Mesendoderm (in vitro differentiated cells): ENCODE measurements at regions not wholly inside any gene's neighbourhood (a gene's known extent, or its start where the extent isn't known, plus 50 kb on each side); places are given as distances from the start of the nearest gene placed in this dataset.
"Not testable (repeated sequence)": the region's sequence is repeated elsewhere in the genome, so short reads cannot be mapped to it uniquely, and the experiment has no call there.

Source experiments
- DNase-seq: peaks from one replicate; pipeline ENCODE4 v3.0.0; 2013
- H2AK5ac ChIP-seq: 2 replicates; pipeline ENCODE4 v1.6.1; 2013; ENCODE audit warnings: low read length, inconsistent platforms
- H2BK120ac ChIP-seq: 2 replicates; pipeline ENCODE4 v1.6.1; 2013; ENCODE audit warnings: low read depth, mild to moderate bottlenecking, low read length, moderate library complexity, mixed read lengths
- H2BK15ac ChIP-seq: replicated peaks from 2 replicates; pipeline ENCODE4 v1.6.1; 2013; ENCODE audit warnings: low read depth, mild to moderate bottlenecking, moderate library complexity
- H2BK5ac ChIP-seq: 2 replicates; pipeline ENCODE4 v1.6.1; 2013; ENCODE audit warnings: low read length, inconsistent platforms
- H3K18ac ChIP-seq: 2 replicates; pipeline ENCODE4 v1.6.1; 2013; ENCODE audit warnings: mild to moderate bottlenecking, low read length, mixed read lengths
- H3K23ac ChIP-seq: one replicate; pipeline ENCODE4 v1.6.1; 2013; ENCODE audit warnings: low read length
- H3K27ac ChIP-seq: 2 replicates; pipeline ENCODE4 v1.5.1; 2013; ENCODE audit warnings: low read depth, mild to moderate bottlenecking, inconsistent platforms, low read length, moderate library complexity
- H3K27me3 ChIP-seq: 2 replicates; pipeline ENCODE4 v1.6.1; 2013; ENCODE audit warnings: low read length, control low read depth, mild to moderate bottlenecking, inconsistent platforms; ENCODE audit not compliant: insufficient read depth, poor library complexity
- H3K36me3 ChIP-seq: 2 replicates; pipeline ENCODE4 v1.6.1; 2013; ENCODE audit warnings: low read length, inconsistent platforms; ENCODE audit not compliant: control insufficient read depth, insufficient read depth
- H3K4ac ChIP-seq: one replicate; pipeline ENCODE4 v1.6.1; 2013; ENCODE audit warnings: low read depth, mild to moderate bottlenecking, low read length, moderate library complexity
- H3K4me1 ChIP-seq: 2 replicates; pipeline ENCODE4 v1.6.1; 2013; ENCODE audit warnings: low read depth, low read length, inconsistent platforms; ENCODE audit not compliant: control insufficient read depth
- H3K4me2 ChIP-seq: 2 replicates; pipeline ENCODE4 v1.6.1; 2013; ENCODE audit warnings: low read length
- H3K4me3 ChIP-seq: 2 replicates; pipeline ENCODE4 v1.5.1; 2013; ENCODE audit warnings: mild to moderate bottlenecking, low read length
- H3K56ac ChIP-seq: one replicate; pipeline ENCODE4 v1.6.1; 2013; ENCODE audit warnings: low read length
- H3K79me1 ChIP-seq: 2 replicates; pipeline ENCODE4 v1.6.1; 2013; ENCODE audit warnings: low read length, inconsistent platforms
- H3K79me2 ChIP-seq: 2 replicates; pipeline ENCODE4 v1.6.1; 2013; ENCODE audit warnings: mild to moderate bottlenecking, low read length; ENCODE audit not compliant: control insufficient read depth, insufficient read depth
- H3K9ac ChIP-seq: 2 replicates; pipeline ENCODE4 v1.6.1; 2013; ENCODE audit warnings: low read length, inconsistent platforms
- H4K5ac ChIP-seq: one replicate; pipeline ENCODE4 v1.6.1; 2013; ENCODE audit warnings: low read length
- H4K8ac ChIP-seq: one replicate; pipeline ENCODE4 v1.6.1; 2013; ENCODE audit warnings: low read depth, mild to moderate bottlenecking, control low read depth, low read length, moderate library complexity
- WGBS: extraction: QIAGEN DNeasy Blood & Tissue Kit; methylation state at CpG from one replicate; pipeline ENCODE4 v1.1.7; 2013; ENCODE audit warnings: low lambda C conversion rate, missing lambda C conversion rate; ENCODE audit not compliant: insufficient coverage; ENCODE audit errors: extremely low coverage; 5-methylcytosine and 5-hydroxymethylcytosine counted together

DNA sequence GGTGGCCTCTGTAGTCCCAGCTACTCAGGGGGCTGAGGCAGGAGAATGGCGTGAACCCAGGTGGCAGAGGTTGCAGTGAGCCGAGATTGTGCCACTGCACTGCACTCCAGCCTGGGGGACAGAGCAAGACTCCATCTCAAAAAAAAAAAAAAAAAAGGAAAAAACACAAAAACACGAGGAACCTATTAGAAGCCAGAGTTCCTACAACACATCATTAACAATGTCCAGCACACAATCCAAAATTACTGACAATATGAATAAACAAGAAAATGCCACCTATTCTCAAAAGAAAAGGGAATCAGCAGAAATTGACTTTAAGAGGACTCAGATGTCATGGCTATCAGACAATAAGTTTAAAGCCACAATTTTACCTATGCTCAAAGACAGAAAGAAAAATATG is 57.3 kb upstream of the HS3ST3A1 start:
- not testable (repeated sequence) for H3K23ac ChIP-seq, H3K4ac ChIP-seq, H2AK5ac ChIP-seq, H3K79me2 ChIP-seq, DNase-seq, H3K27me3 ChIP-seq, H3K4me1 ChIP-seq, H4K8ac ChIP-seq, H3K4me2 ChIP-seq, H3K4me3 ChIP-seq, H3K18ac ChIP-seq, H3K27ac ChIP-seq, H3K56ac ChIP-seq, H2BK15ac ChIP-seq, H3K79me1 ChIP-seq, H2BK120ac ChIP-seq, H3K9ac ChIP-seq, H4K5ac ChIP-seq, H2BK5ac ChIP-seq, H3K36me3 ChIP-seq
- no CpG with 5 or more reads among the region's 3 CpGs for WGBS

DNA sequence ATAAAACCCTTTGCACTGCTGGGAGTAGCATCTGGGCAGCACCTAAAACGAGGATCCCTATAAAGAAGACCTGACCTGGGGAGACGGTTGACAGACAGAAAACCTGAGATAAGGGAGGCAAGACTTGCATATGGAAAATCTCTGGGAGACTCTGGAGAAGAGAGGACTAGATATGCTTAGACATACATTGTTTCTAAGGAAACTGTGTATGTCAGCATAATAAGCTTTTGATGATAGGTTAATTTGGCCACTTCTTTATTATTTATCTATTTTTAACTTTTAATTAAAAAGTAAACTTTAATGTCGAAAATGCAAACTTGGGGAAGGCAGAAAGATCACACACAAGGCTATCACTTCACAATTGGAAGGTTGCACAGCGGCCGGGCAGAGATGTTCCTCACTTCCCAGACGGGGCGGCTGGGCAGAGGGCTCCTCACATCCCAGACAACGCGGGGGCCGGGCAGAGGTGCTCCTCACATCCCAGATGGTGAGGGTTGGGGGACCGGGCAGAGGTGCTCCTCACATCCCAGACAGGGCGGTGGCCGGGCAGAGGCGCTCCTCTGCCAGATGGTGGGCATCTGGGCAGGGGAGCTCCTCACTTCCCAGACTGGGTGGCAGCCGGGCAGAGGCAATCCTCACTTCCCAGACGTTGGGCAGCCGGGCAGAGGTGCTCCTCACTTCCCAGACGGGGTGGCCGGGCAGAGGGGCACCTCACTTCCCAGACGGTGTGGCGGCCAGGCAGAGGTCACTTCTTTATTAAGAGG is 64.3 kb upstream of the HS3ST3A1 start:
- H3K27me3 ChIP-seq, result no peaks in the 10 kb centered on the region
- no CpG with 5 or more reads among the region's 21 CpGs for WGBS
- H2BK5ac ChIP-seq, result no peak overlapping the region
- no peak overlapping the region for H3K27ac ChIP-seq
- H2AK5ac ChIP-seq, result no peak overlapping the region
- H3K79me1 ChIP-seq, result no peaks in the 10 kb centered on the region
- no peak overlapping the region for H2BK120ac ChIP-seq
- no peak overlapping the region for H4K8ac ChIP-seq
- no peak overlapping the region for H3K23ac ChIP-seq
- no peak overlapping the region for H3K4ac ChIP-seq
- no peaks in the 10 kb centered on the region for H3K79me2 ChIP-seq
- no peak overlapping the region for H3K9ac ChIP-seq
- H2BK15ac ChIP-seq, result no peak overlapping the region
- H3K4me3 ChIP-seq, result no peak overlapping the region
- DNase-seq, result no peak
- H3K36me3 ChIP-seq, result no peaks in the 10 kb centered on the region
- H3K56ac ChIP-seq, result no peak overlapping the region
- H3K4me1 ChIP-seq, result no peaks in the 10 kb centered on the region
- H3K4me2 ChIP-seq, result no peak overlapping the region
- no peak overlapping the region for H4K5ac ChIP-seq
- H3K18ac ChIP-seq, result no peak overlapping the region

DNA sequence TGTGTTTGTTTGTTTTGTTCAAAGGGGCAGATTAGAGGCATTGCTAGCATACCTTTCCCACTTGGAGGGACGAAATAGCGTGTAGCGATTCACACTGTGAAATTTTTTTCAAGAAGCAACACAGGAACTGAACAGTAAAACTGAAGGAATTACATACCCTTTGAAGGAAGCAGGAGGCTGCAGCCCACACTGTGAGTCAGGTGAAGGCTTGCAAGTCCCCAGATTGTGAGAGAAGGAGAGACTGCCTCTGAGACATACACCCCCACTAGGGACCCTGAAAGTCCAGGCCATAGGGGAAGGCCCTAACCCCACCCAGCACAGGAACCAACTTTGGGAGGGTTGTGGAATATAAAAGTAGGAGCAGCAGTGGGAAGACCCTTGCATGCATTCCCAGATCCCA is 69.6 kb upstream of the HS3ST3A1 start:
- no peak overlapping the region for H3K4me3 ChIP-seq
- no peak overlapping the region for H2BK120ac ChIP-seq
- no peak overlapping the region for H2AK5ac ChIP-seq
- DNase-seq, result peak; percentile 68
- no peak overlapping the region for H4K8ac ChIP-seq
- no peak overlapping the region for H3K4me2 ChIP-seq
- H3K9ac ChIP-seq, result no peak overlapping the region
- H3K36me3 ChIP-seq, result no peaks in the 10 kb centered on the region
- H3K27ac ChIP-seq, result no peak overlapping the region
- H3K23ac ChIP-seq, result no peak overlapping the region
- no peaks in the 10 kb centered on the region for H3K79me1 ChIP-seq
- H3K79me2 ChIP-seq, result no peaks in the 10 kb centered on the region
- no peaks in the 10 kb centered on the region for H3K27me3 ChIP-seq
- no peak overlapping the region for H3K18ac ChIP-seq
- no CpG with 5 or more reads among the region's 3 CpGs for WGBS
- H3K56ac ChIP-seq, result peak overlapping the region; percentile 19
- H2BK15ac ChIP-seq, result no peak overlapping the region
- H3K4ac ChIP-seq, result no peak overlapping the region
- no peak overlapping the region for H4K5ac ChIP-seq
- H2BK5ac ChIP-seq, result no peak overlapping the region
- no peaks in the 10 kb centered on the region for H3K4me1 ChIP-seq

DNA sequence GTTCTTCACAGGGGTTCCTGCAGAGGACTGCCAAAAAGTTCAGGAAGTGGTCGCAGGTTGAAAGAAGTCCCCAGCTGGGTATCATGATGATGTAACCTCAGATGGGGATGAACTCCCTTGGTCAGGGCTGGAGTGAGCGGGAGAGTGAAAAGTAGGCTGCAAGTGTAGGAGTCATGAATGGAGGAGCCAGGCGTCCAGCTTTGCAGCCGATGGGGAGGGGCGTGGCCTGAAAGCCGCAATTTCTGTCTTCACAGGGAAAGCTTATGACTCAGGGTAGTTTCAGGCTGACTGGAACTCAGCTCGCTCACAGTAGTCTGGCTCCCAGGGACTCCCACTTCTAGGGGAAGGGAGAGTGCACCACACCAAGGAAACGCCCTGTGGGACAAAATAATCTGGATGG is 70.0 kb upstream of the HS3ST3A1 start:
- Histone ChIP-seq H3K36me3 (no peaks in the 10 kb centered on the region), H3K4me1 (no peaks in the 10 kb centered on the region), H3K79me1 (no peaks in the 10 kb centered on the region), H2BK15ac (no peak overlapping the region), H3K79me2 (no peaks in the 10 kb centered on the region), H3K56ac (no peak overlapping the region), H3K18ac (no peak overlapping the region), H3K23ac (no peak overlapping the region), H2BK5ac (no peak overlapping the region), H3K4me2 (no peak overlapping the region), H3K27ac (no peak overlapping the region), H2BK120ac (no peak overlapping the region), H3K4ac (no peak overlapping the region), H3K27me3 (no peaks in the 10 kb centered on the region), H3K4me3 (no peak overlapping the region), H4K8ac (no peak overlapping the region), H2AK5ac (no peak overlapping the region), H3K9ac (no peak overlapping the region), H4K5ac (no peak overlapping the region)
- no CpG with 5 or more reads among the region's 8 CpGs for WGBS
- peak; percentile 45 for DNase-seq

DNA sequence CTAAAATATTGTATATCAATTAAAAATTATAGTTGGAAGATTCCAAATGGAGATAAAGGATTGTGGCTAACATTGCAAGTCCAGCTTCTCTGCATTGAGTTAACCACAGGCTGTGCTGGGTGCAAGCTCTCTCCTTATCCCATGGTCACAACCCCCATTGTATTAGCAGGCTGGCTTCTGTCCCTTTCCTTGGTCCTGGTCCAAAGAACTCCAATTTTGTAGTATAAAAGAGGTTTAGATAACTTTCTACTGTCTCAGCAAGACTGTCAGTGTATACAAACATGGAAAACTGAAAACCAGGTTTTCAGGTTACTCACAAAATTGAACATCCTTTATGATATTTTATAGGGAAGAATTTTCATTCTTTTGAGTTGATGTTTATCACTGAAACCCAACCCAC is 76.6 kb upstream of the HS3ST3A1 start:
- Histone ChIP-seq H3K18ac (no peak overlapping the region), H4K5ac (no peak overlapping the region), H2BK5ac (no peak overlapping the region), H3K56ac (no peak overlapping the region), H3K4ac (no peak overlapping the region), H3K79me2 (no peaks in the 10 kb centered on the region), H3K9ac (no peak overlapping the region), H4K8ac (no peak overlapping the region), H3K4me1 (no peaks in the 10 kb centered on the region), H3K23ac (no peak overlapping the region), H2BK15ac (no peak overlapping the region), H3K4me2 (no peak overlapping the region), H3K79me1 (no peaks in the 10 kb centered on the region), H2AK5ac (no peak overlapping the region), H3K27me3 (no peaks in the 10 kb centered on the region), H2BK120ac (no peak overlapping the region), H3K36me3 (no peaks in the 10 kb centered on the region), H3K27ac (no peak overlapping the region), H3K4me3 (no peak overlapping the region)
- DNase-seq, result no peak

DNA sequence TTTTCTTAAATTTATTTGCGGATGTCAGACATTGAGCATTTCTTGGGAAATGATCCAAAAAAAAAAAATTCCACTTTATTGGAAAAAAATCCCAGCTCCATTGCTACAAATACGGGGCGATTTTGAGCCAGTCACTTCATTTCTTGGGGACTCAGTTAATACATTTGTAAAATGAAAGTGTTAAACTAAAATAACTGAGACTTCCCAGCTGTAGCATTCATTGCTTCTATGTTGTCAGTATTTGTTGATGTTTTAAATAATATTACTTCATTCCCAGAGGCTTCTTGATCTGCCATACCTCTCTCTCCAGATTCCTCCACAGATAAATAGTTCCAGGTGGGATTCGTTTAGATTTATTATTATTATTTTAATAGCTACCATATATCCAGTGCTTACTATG is 77.1 kb upstream of the HS3ST3A1 start:
- Histone ChIP-seq H4K8ac (no peak overlapping the region), H3K18ac (no peak overlapping the region), H3K79me1 (no peaks in the 10 kb centered on the region), H3K4ac (no peak overlapping the region), H3K79me2 (no peaks in the 10 kb centered on the region), H2AK5ac (no peak overlapping the region), H3K4me1 (no peaks in the 10 kb centered on the region), H3K36me3 (no peaks in the 10 kb centered on the region), H3K27me3 (no peaks in the 10 kb centered on the region), H3K27ac (no peak overlapping the region), H2BK120ac (no peak overlapping the region), H4K5ac (no peak overlapping the region), H2BK15ac (no peak overlapping the region), H3K56ac (no peak overlapping the region), H3K9ac (no peak overlapping the region), H3K4me3 (no peak overlapping the region), H3K23ac (no peak overlapping the region), H3K4me2 (no peak overlapping the region), H2BK5ac (no peak overlapping the region)
- WGBS, result no CpG with 5 or more reads among the region's 4 CpGs
- no peak for DNase-seq
